Transverse colon (tissue), 4 donors: ENCODE measurements at regions not wholly inside any gene's neighbourhood (a gene's known extent, or its start where the extent isn't known, plus 50 kb on each side); places are given as distances from the start of the nearest gene placed in this dataset.

Experiments used
- DNase-seq: peaks from one replicate; pipeline ENCODE4 v3.0.0-alpha.2; 2019
- H3K27ac ChIP-seq, 4 donors: fragments of 200-600 bp; sonication (generic); 2 replicates each; pipeline ENCODE4 v1.5.1; 2016 to 2018; ENCODE audit warnings: inconsistent platforms in 4 of 4
- H3K27me3 ChIP-seq: fragments of 200-600 bp; sonication (generic); 2 replicates; pipeline ENCODE4 v1.5.1; 2017; ENCODE audit warnings: inconsistent platforms
- H3K36me3 ChIP-seq, 4 donors: fragments of 200-600 bp; sonication (generic); 2 replicates each; pipeline ENCODE4 v1.5.1; 2017 to 2019; ENCODE audit warnings: inconsistent platforms in 4 of 4
- H3K4me1 ChIP-seq, 4 donors: fragments of 200-600 bp; sonication (generic); 2 replicates each; pipeline ENCODE4 v1.5.1; 2017 to 2020; ENCODE audit warnings: inconsistent platforms in 4 of 4
- H3K4me3 ChIP-seq, 4 donors: fragments of 200-600 bp; sonication (generic); 1 replicate in 1 of 4; 2 replicates in 3 of 4; pipeline versions ENCODE4 v1.5.1 to v1.6.1; 2017 to 2019; ENCODE audit warnings: inconsistent platforms in 4 of 4
- H3K9me3 ChIP-seq, 2 donors: fragments of 200-600 bp; sonication (generic); 2 replicates each; pipeline ENCODE4 v1.5.1; 2017 to 2019; ENCODE audit warnings: inconsistent platforms in 2 of 2
- CTCF ChIP-seq, 5 experiments: fragments of 200-600 bp in 3 of 5; fragments of 450-650 bp in 2 of 5; sonication (generic) in 3 of 5; IDR thresholded peaks; 1 replicate in 2 of 5; 2 replicates in 3 of 5; pipeline ENCODE4 v1.5.1; 2016 to 2017; ENCODE audit warnings: antibody characterized with exemption in 5 of 5, inconsistent platforms in 3 of 5, mild to moderate bottlenecking in 2 of 5, moderate library complexity in 1 of 5
- EP300 ChIP-seq: sonication (generic); formaldehyde crosslinking; IDR thresholded peaks from one replicate; pipeline ENCODE4 v1.6.1; 2017; ENCODE audit warnings: antibody characterized with exemption, low read depth
- POLR2A ChIP-seq: fragments of 450-650 bp; IDR thresholded peaks from one replicate; pipeline ENCODE4 v1.6.1; 2016; ENCODE audit warnings: antibody characterized with exemption, mild to moderate bottlenecking, moderate library complexity
- POLR2AphosphoS5 ChIP-seq, 3 donors: sonication (generic); formaldehyde crosslinking; IDR thresholded peaks; one replicate each; pipeline ENCODE4 v1.6.1; 2016; ENCODE audit warnings: antibody characterized with exemption in 3 of 3
- WGBS, 2 donors: methylation state at CpG; one replicate each; pipeline ENCODE4 v1.1.5; 2018; ENCODE audit warnings: low coverage in 1 of 2; 5-methylcytosine and 5-hydroxymethylcytosine counted together
- in situ Hi-C, 4 donors: fragments of 200-750 bp; cut with MboI; loops; one replicate each; pipeline versions ENCODE4 v1.15.0 to v1.15.1; 2017; ENCODE audit warnings: low sequenced_read_pairs in 3 of 4, low pct_ligation_motif_present in 1 of 4, low pct_unique_long_range_greater_than_20kb in 1 of 4
- intact Hi-C: fragments of 100-400 bp; cut with DNase I; formaldehyde crosslinking; loops from one replicate; pipeline ENCODE4 v1.15.1; 2023; ENCODE audit warnings: low total_unique reads

GRCh38 chr4:156185514-156186055 lies 231.9 kb upstream of the CTSO start:
- DNase-seq = no peak
- no peaks in the 10 kb centered on the region for H3K9me3 ChIP-seq
- TF ChIP-seq POLR2A = no peak
- no peak for TF ChIP-seq EP300
- TF ChIP-seq POLR2AphosphoS5 (IDR thresholded peaks at IDR 0.05) = no peak
- no peak for TF ChIP-seq CTCF (IDR thresholded peaks at IDR 0.05)
- H3K4me3 ChIP-seq = no peak overlapping the region
- intact Hi-C loops (no loop called here), in situ Hi-C loops (no loop called here)
- H3K27me3 ChIP-seq = no peaks in the 10 kb centered on the region
- H3K36me3 ChIP-seq = no peaks in the 10 kb centered on the region
- WGBS, 2 donors = 71 to 81% methylated on average over 1 to 4 of the region's 4 CpGs
- no peak overlapping the region for H3K27ac ChIP-seq
- no peaks in the 10 kb centered on the region for H3K4me1 ChIP-seq

DNA sequence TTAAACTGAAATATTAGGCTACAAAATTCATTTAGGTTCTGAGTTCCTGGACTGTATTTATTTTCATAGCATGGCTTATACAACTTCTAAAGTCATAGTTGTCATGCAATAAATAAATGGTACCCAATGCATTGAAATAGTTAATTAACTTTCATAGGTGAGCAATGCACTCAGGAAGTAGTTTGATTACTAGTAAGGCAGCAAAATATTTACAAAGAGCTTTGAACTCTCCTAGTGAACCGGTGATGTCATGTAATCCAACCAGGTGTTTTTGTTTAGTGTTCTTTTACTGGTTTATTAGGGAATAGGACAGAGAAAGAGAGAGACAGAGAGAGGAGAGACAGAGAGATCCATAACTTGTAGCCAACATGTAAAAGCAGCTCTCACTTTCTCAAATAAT lies 228.6 kb upstream of the CTSO start:
- H3K4me3 ChIP-seq = no peak overlapping the region
- TF ChIP-seq POLR2A (no peak), CTCF (IDR thresholded peaks at IDR 0.05) (no peak), POLR2AphosphoS5 (IDR thresholded peaks at IDR 0.05) (no peak), EP300 (no peak)
- WGBS, 2 donors = 21 to 27% methylated on average over 1 of the region's 1 CpG
- in situ Hi-C loops (no loop called here), intact Hi-C loops (no loop called here)
- no peaks in the 10 kb centered on the region for H3K4me1 ChIP-seq
- no peak for DNase-seq
- H3K9me3 ChIP-seq = no peaks in the 10 kb centered on the region
- H3K36me3 ChIP-seq = no peaks in the 10 kb centered on the region
- H3K27ac ChIP-seq = no peak overlapping the region
- no peaks in the 10 kb centered on the region for H3K27me3 ChIP-seq

- TF ChIP-seq POLR2A (no peak), EP300 (no peak), POLR2AphosphoS5 (IDR thresholded peaks at IDR 0.05) (no peak), CTCF (IDR thresholded peaks at IDR 0.05) (no peak)
- Histone ChIP-seq H3K9me3 (no peaks in the 10 kb centered on the region), H3K4me1 (no peaks in the 10 kb centered on the region), H3K36me3 (no peaks in the 10 kb centered on the region), H3K4me3 (no peak overlapping the region), H3K27ac (no peak overlapping the region), H3K27me3 (no peaks in the 10 kb centered on the region)
- intact Hi-C loops (no loop called here), in situ Hi-C loops (no loop called here)
- WGBS, 2 donors = 85 to 87% methylated on average over 3 of the region's 3 CpGs
- DNase-seq = no peak
These were observed 224.3 kb upstream of the CTSO start for GRCh38 chr4:156177941-156178340.

DNA sequence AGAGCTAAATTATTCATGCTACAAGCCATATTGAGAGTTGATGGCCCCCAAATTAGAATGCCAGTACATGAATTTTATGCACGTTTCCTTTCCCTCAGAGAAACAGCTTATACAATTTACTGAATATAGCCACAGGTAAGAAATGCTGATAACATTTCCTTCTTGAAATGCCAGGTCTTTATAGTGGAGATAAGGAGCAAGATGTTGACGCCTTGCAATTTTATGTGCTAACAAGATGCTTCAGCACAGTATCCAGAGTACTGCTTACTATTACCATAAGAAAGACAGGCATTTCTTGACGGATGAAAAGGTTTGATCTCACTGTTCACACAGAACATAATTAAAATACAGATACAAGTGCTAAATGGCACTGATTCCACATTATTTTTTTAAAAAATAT lies 223.2 kb upstream of the CTSO start:
- in situ Hi-C loops = no loop called here
- H3K4me3 ChIP-seq = no peak overlapping the region
- H3K36me3 ChIP-seq = no peaks in the 10 kb centered on the region
- no peak for DNase-seq
- H3K9me3 ChIP-seq = no peaks in the 10 kb centered on the region
- no peaks in the 10 kb centered on the region for H3K4me1 ChIP-seq
- no peak for TF ChIP-seq POLR2A
- no peak overlapping the region for H3K27ac ChIP-seq
- H3K27me3 ChIP-seq = no peaks in the 10 kb centered on the region
- 76 to 83% methylated on average over 2 to 3 of the region's 3 CpGs for WGBS, 2 donors
- intact Hi-C loops = no loop called here

DNA sequence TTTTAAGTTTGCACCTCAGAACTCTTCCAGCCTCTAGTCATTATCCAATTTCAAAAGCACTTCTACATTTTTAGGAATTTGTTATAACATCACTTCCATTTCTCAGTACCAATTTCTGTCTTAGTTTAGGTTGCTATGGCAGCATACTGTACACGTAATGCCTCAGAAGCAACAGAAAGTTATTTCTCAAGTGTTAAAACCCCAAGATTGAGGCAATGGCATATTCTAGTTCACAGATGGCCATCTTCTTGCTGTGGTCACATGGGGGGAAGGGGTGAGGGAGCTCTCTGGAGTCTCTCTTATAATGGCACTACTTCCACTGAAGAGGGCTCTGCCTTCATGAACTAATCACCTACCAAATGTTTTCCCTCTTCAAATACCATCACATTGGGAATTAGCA lies 220.3 kb upstream of the CTSO start:
- Histone ChIP-seq H3K27me3 (no peaks in the 10 kb centered on the region), H3K36me3 (no peaks in the 10 kb centered on the region), H3K4me1 (no peaks in the 10 kb centered on the region), H3K4me3 (no peak overlapping the region), H3K27ac (no peak overlapping the region), H3K9me3 (no peaks in the 10 kb centered on the region)
- intact Hi-C loops (no loop called here), in situ Hi-C loops (no loop called here)
- WGBS, 2 donors = 90% methylated on average over 1 of the region's 1 CpG; no CpG with 5 or more reads in 1 of the 2 donors
- DNase-seq = no peak
- no peak for TF ChIP-seq EP300
- no peak for TF ChIP-seq POLR2AphosphoS5 (IDR thresholded peaks at IDR 0.05)
- TF ChIP-seq CTCF (IDR thresholded peaks at IDR 0.05) = no peak
- TF ChIP-seq POLR2A = no peak
